GM18909 (cell line): ENCODE measurements at regions not wholly inside any gene's neighbourhood (a gene's known extent, or its start where the extent isn't known, plus 50 kb on each side); places are given as distances from the start of the nearest gene placed in this dataset.

ENCODE experiments used
- ATAC-seq: cut with Tn5 transposase; IDR thresholded peaks from one replicate; pipeline ENCODE4 v1.9.1; 2021; ENCODE audit warnings: mild to moderate bottlenecking; ENCODE audit not compliant: unreplicated experiment, poor library complexity

GRCh38 chr5:136639616-136640015, 274.3 kb upstream of the TRPC7 start:
- no peak for ATAC-seq

GRCh38 chr5:136638084-136638483, 272.7 kb upstream of the TRPC7 start:
- ATAC-seq, result no peak

GRCh38 chr5:136636001-136636400, 270.7 kb upstream of the TRPC7 start:
- ATAC-seq, result no peak

- ATAC-seq, result no peak
Measured at GRCh38 chr5:136631186-136631585, 265.8 kb upstream of the TRPC7 start.

GRCh38 chr5:136629125-136629792, 263.9 kb upstream of the TRPC7 start:
- no peak for ATAC-seq

- no peak for ATAC-seq
Measured at GRCh38 chr5:136626531-136626930, 261.2 kb upstream of the TRPC7 start.

GRCh38 chr5:136622747-136623146, 257.4 kb upstream of the TRPC7 start:
- ATAC-seq, result no peak

GRCh38 chr5:136621743-136622142, 256.4 kb upstream of the TRPC7 start:
- ATAC-seq, result no peak

GRCh38 chr5:136620621-136621020, 255.3 kb upstream of the TRPC7 start:
- ATAC-seq, result no peak

- ATAC-seq, result no peak
Measured at GRCh38 chr5:136620016-136620419, 254.7 kb upstream of the TRPC7 start.

- no peak for ATAC-seq
Measured at GRCh38 chr5:136619556-136619955, 254.2 kb upstream of the TRPC7 start.

GRCh38 chr5:136615251-136616119, 250.1 kb upstream of the TRPC7 start:
- ATAC-seq, result no peak

- ATAC-seq, result no peak
Measured at GRCh38 chr5:136613230-136613629, 247.9 kb upstream of the TRPC7 start.

- no peak for ATAC-seq
Measured at GRCh38 chr5:136605638-136606037, 240.3 kb upstream of the TRPC7 start.

- no peak for ATAC-seq
Measured at GRCh38 chr5:136600306-136600705, 235.0 kb upstream of the TRPC7 start.

GRCh38 chr5:136598802-136599404, 233.6 kb upstream of the TRPC7 start:
- ATAC-seq, result no peak

GRCh38 chr5:136594416-136594815, 229.1 kb upstream of the TRPC7 start:
- no peak for ATAC-seq

- ATAC-seq, result no peak
Measured at GRCh38 chr5:136590581-136590980, 225.2 kb upstream of the TRPC7 start.

- ATAC-seq, result no peak
Measured at GRCh38 chr5:136586196-136586595, 220.9 kb upstream of the TRPC7 start.

- no peak for ATAC-seq
Measured at GRCh38 chr5:136584474-136584873, 219.1 kb upstream of the TRPC7 start.

- no peak for ATAC-seq
Measured at GRCh38 chr5:136579238-136579637, 213.9 kb upstream of the TRPC7 start.
